ENCODE measurements at regions not wholly inside any gene's neighbourhood (a gene's known extent, or its start where the extent isn't known, plus 50 kb on each side); places are given as distances from the start of the nearest gene placed in this dataset.
"Not testable (repeated sequence)": the region's sequence is repeated elsewhere in the genome, so short reads cannot be mapped to it uniquely, and the experiment has no call there.

DNA sequence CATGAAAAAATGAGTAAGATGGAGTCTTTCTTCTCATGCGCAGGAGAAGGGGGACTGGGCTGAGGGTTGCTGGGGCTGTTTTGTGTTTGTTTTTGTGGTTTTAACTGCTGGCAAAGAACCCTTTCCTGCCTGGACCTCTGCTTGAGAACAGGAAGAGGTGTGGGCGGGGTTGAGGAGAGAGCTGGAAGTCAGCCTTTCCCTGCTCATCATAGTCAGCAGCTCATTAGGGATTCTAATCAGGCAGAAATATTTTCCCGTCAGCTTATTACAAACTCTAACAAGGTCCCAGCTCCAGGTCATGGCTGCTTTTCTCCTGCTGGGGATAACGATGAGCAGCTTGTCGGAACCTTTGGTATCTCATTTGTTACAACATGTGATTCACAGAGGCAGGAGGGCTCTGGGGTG lies 185.0 kb upstream of the NRXN3 start:
- no peak for DNase-seq (ENCODE audit: low read depth in 2 of 2)

GRCh38 chr14:77986773-77987172 lies 183.4 kb upstream of the NRXN3 start:
- no peak for DNase-seq (ENCODE audit: low read depth in 2 of 2)

GRCh38 chr14:77988096-77988870 lies 181.9 kb upstream of the NRXN3 start:
- DNase-seq (ENCODE audit: low read depth in 2 of 2) = no peak

DNA sequence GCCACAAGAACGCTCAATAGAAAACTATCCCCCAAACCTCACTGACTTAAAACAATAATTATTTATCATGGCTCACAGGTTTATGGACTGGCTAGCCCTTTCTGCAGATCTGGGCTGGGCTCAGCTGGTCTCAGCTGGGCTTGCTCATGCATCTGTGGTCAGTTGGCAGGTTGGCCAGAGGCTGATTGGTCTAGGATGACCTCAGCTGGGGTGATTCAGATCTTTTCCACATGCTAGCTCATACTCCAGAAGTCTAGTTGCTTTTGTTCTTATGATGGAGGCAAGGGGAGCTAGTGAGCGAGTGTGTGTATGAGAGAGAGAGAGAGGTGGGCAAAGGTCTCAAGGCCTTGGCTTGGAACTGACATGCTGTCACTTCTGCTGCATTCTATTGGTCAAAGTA lies 181.2 kb upstream of the NRXN3 start:
- DNase-seq (ENCODE audit: low read depth in 2 of 2) = no peak

DNA sequence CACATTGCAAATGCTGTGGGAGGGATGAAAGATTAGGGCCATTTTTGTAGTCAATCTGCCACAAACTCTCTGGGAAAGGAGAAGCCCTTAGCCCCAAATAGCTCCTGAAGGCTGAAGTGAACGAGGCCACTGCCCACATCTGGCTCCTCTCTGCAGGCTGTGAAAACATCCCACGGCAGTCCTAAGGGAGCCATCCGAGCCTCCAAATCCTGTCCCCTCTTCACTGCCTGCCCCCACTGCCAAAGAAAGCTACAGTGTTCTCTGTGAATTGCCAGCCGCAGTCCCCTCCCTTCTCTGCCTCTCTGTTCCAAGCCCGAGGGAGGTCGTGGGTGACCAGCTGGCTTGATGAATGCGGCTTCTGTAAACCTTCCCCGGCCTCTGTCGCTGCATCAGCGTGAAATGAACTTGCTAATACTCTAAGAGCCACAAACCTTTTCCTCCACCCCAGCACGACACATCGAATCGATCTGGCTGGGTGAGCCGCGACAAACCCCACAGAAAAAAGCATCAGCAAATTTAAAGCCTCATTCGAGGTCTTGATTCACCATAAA lies 180.7 kb upstream of the NRXN3 start:
- DNase-seq (ENCODE audit: low read depth in 2 of 2) = no peak

DNA sequence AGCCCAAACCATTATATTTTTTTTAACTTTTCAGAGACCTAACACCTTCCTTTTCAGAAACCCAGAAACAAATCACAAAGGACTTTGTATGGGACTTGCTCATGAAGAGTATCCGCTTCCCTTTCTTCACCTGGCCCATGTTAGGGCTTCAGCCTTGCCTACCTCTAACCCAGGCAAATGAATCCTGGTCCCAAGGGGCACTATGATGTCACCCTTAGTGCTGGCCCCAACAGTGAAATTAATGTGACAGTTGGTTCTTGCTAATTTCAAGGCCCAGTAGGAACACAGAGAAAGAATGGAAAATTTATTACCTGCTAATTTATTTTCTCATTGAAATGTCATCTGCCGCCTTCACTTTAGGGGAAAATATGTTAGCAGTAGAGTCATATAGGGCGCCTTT lies 179.8 kb upstream of the NRXN3 start:
- DNase-seq (ENCODE audit: low read depth in 2 of 2) = no peak

GRCh38 chr14:77991128-77991772 lies 178.9 kb upstream of the NRXN3 start:
- DNase-seq (ENCODE audit: low read depth in 2 of 2) = no peak

DNA sequence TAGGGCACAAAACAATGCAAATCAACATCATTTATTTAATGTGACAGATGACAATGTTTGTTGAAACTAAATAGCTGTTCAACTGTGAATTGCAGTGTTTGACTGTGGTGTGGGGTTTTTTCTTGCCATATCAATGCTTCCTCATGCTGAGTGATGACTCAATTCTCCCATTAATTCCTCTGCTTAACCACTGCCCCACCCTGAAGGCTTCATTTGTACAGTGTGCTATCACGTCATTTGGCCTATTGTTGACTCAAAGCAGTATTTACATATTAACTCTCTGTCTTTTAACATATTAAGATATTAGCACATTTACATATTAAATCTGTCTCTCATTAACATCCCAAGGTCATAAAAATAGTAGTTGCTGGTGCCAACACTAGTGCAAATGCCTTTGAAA lies 164.8 kb upstream of the NRXN3 start:
- DNase-seq (ENCODE audit: low read depth in 2 of 2) = no peak

DNA sequence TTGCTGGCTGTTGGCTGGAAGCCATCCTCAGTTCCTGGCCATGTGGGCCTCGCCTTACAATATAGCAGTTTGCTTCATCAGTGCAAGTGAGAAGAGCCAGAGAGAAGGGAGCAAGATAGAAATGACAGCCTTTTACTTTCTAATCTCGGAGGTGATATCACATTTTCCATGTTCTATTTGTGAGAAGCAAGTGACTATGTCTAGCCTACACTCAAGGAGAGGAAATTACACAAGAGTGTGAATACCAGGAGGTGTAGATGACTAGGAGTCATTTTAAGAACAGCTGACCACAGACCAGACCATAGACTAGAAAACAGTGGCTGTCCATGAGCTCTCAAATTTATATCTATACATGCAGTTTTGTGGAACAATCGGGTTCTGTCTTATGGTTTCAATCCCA lies 163.0 kb upstream of the NRXN3 start:
- DNase-seq (ENCODE audit: low read depth in 2 of 2) = no peak

- DNase-seq (ENCODE audit: low read depth in 2 of 2) = no peak
Observed at GRCh38 chr14:78010688-78011087, 159.5 kb upstream of the NRXN3 start.

- DNase-seq (ENCODE audit: low read depth in 2 of 2) = not testable (repeated sequence)
Observed at GRCh38 chr14:78013911-78014310, 156.3 kb upstream of the NRXN3 start.

- DNase-seq (ENCODE audit: low read depth in 2 of 2) = no peak
Observed at GRCh38 chr14:78016532-78016931, 153.6 kb upstream of the NRXN3 start.

GRCh38 chr14:78018283-78018682 lies 151.9 kb upstream of the NRXN3 start:
- no peak for DNase-seq (ENCODE audit: low read depth in 2 of 2)

- peak in 1 of 2 donors; percentile 28 for DNase-seq (ENCODE audit: low read depth in 2 of 2)
Observed at GRCh38 chr14:78022059-78022458, 148.1 kb upstream of the NRXN3 start.

- DNase-seq (ENCODE audit: low read depth in 2 of 2) = no peak
Observed at GRCh38 chr14:78023112-78023511, 147.1 kb upstream of the NRXN3 start.

GRCh38 chr14:78028471-78028870 lies 141.7 kb upstream of the NRXN3 start:
- no peak for DNase-seq (ENCODE audit: low read depth in 2 of 2)

DNA sequence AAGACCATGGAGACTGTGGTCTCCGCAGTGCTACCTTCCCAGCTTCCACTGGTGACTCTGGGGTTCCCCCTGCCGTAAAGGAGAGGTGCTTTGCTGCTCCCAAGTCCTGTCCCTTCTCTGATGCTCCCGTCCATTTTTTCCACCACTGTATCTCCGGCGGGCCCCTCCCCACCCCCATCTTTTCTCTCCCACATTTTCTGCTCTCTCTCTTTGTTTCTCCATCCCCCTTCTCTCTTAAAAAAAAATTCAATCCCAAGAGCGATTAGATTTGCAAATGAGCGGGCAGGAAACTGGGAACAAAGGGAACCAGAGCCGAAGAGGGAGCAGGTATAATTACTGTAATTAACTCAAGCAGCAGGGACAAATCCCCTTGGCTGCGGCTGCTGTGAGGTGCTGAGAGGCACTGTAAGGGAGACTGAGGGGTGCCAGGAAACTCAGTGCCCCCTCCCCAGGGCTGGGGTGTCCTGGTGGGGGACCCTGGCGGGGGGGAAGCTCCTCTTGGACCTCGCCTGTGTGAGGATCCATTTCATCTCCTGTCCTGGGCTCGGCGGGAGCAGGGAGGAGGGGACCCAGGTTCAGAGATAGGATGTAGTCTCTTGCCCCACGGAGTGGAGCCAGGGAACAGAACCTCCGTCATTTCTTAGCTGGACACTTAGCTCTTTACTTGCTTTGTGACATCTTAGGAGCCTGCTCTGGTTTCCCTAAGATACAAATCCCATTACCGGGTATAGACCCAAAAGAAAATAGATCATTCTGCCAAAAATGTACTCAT lies 140.4 kb upstream of the NRXN3 start:
- no peak for DNase-seq (ENCODE audit: low read depth in 2 of 2)

DNA sequence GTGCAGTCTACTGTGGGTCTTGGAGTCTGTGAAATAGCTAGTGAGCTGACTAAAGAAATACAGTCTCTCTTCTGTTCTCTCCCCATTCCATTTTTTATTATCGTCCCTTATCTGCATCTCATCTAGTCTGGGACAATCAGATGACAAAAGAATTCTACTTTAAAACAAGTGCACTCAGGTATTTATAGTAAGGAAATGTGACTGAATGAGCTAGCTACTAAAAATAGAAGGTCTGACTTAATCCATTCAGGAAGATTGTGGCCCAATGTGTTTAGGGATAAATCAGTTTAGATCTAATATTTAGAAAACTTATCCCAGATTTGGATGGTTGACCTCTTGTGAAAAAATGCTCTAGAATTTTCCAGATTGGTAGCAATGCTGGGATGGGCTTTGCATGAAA lies 126.8 kb upstream of the NRXN3 start:
- no peak for DNase-seq (ENCODE audit: low read depth in 2 of 2)

DNA sequence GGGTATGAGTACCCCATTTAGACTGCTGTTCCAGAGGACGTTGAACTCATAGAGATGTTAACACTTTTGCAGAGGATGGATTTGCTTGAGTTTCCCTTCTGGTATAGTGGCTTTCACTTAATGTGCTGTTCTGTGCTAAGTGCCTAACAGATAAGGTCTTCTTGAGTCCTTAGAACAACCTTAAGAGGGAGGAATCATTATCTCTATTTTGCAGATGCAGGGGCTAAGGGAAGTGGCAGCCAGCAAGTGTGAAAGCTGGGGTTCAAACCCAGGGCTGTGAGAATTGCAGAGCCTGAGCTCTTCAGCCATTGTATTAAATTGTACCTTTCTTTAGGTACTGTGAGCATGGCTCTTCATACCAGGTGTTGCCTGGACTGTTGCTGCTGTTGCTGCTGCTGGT lies 122.1 kb upstream of the NRXN3 start:
- no peak for DNase-seq (ENCODE audit: low read depth in 2 of 2)

- DNase-seq (ENCODE audit: low read depth in 2 of 2) = not testable (repeated sequence)
Observed at GRCh38 chr14:78056890-78057289, 113.3 kb upstream of the NRXN3 start.

- DNase-seq (ENCODE audit: low read depth in 2 of 2) = no peak
Observed at GRCh38 chr14:78070344-78070743, 99.8 kb upstream of the NRXN3 start.

GRCh38 chr14:78071016-78071549 lies 99.1 kb upstream of the NRXN3 start:
- DNase-seq (ENCODE audit: low read depth in 2 of 2) = no peak
